Mesenchymal stem cell (in vitro differentiated cells and primary cell): ENCODE measurements at regions not wholly inside any gene's neighbourhood (a gene's known extent, or its start where the extent isn't known, plus 50 kb on each side); places are given as distances from the start of the nearest gene placed in this dataset.

ENCODE experiments used
- DNase-seq: peaks from one replicate; pipeline ENCODE4 v3.0.0-alpha.2; 2013
- H2AFZ ChIP-seq: one replicate; pipeline ENCODE4 v1.6.1; 2013; ENCODE audit warnings: low read depth, mild to moderate bottlenecking, control low read depth, inconsistent platforms, low read length, moderate library complexity
- H2AK5ac ChIP-seq: 2 replicates; pipeline ENCODE4 v1.6.1; 2013; ENCODE audit warnings: low read length, moderate library complexity, mild to moderate bottlenecking, inconsistent platforms; ENCODE audit not compliant: severe bottlenecking
- H2BK120ac ChIP-seq: one replicate; pipeline ENCODE4 v1.6.1; 2013; ENCODE audit warnings: low read depth, mild to moderate bottlenecking, inconsistent platforms, low read length, moderate library complexity
- H2BK12ac ChIP-seq, 2 experiments: one replicate each; pipeline ENCODE4 v1.6.1; 2013; ENCODE audit warnings: inconsistent platforms in 2 of 2, low read length in 2 of 2, mild to moderate bottlenecking in 2 of 2, moderate library complexity in 2 of 2, control low read depth in 1 of 2
- H2BK15ac ChIP-seq: one replicate; pipeline ENCODE4 v1.6.1; 2013; ENCODE audit warnings: mild to moderate bottlenecking, low read depth, inconsistent platforms; ENCODE audit not compliant: poor library complexity, severe bottlenecking
- H2BK5ac ChIP-seq: 2 replicates; pipeline ENCODE4 v1.6.1; 2013; ENCODE audit warnings: low read depth, mild to moderate bottlenecking, low read length, control low read depth, inconsistent platforms; ENCODE audit not compliant: poor library complexity, severe bottlenecking
- H3K14ac ChIP-seq, 2 experiments: one replicate each; pipeline ENCODE4 v1.6.1; 2013; ENCODE audit warnings: inconsistent platforms in 2 of 2, low read length in 2 of 2, control low read depth in 1 of 2, mild to moderate bottlenecking in 1 of 2, moderate library complexity in 1 of 2
- H3K18ac ChIP-seq, 2 experiments: one replicate each; pipeline ENCODE4 v1.6.1; 2013; ENCODE audit warnings: inconsistent platforms in 2 of 2, low read length in 2 of 2, control low read depth in 1 of 2, low read depth in 1 of 2, mild to moderate bottlenecking in 1 of 2
- H3K23ac ChIP-seq, 2 experiments: one replicate each; pipeline ENCODE4 v1.6.1; 2013; ENCODE audit warnings: inconsistent platforms in 2 of 2, low read length in 2 of 2, mild to moderate bottlenecking in 2 of 2, moderate library complexity in 2 of 2, control low read depth in 1 of 2
- H3K27ac ChIP-seq: 2 replicates; pipeline ENCODE4 v1.5.1; 2013; ENCODE audit warnings: mild to moderate bottlenecking, moderate library complexity, low read length, control low read depth, inconsistent platforms; ENCODE audit not compliant: poor library complexity, severe bottlenecking
- H3K27me3 ChIP-seq, 2 experiments: 2 replicates each; pipeline versions ENCODE4 v1.6.1 to v1.7.0; 2013; ENCODE audit warnings: low read length in 2 of 2, mild to moderate bottlenecking in 2 of 2, moderate library complexity in 2 of 2, control low read depth in 1 of 2, inconsistent platforms in 1 of 2; ENCODE audit not compliant: control insufficient read depth in 1 of 2, insufficient read depth in 1 of 2
- H3K36me3 ChIP-seq, 2 experiments: 2 replicates each; pipeline versions ENCODE4 v1.6.1 to v1.7.0; 2013; ENCODE audit warnings: low read length in 2 of 2, control low read depth in 1 of 2, inconsistent platforms in 1 of 2, low read depth in 1 of 2, mild to moderate bottlenecking in 1 of 2; ENCODE audit not compliant: insufficient read depth in 2 of 2, control insufficient read depth in 1 of 2
- H3K4ac ChIP-seq, 2 experiments: one replicate each; pipeline ENCODE4 v1.6.1; 2013; ENCODE audit warnings: inconsistent platforms in 2 of 2, low read length in 2 of 2, mild to moderate bottlenecking in 2 of 2, moderate library complexity in 2 of 2, control low read depth in 1 of 2, low read depth in 1 of 2
- H3K4me1 ChIP-seq: 2 replicates; pipeline ENCODE4 v1.6.1; 2013; ENCODE audit warnings: low read depth, low read length, control low read depth; ENCODE audit not compliant: control insufficient read depth, insufficient read depth
- H3K4me2 ChIP-seq: 2 replicates; pipeline ENCODE4 v1.6.1; 2013; ENCODE audit warnings: low read length, mild to moderate bottlenecking, inconsistent platforms; ENCODE audit not compliant: poor library complexity, severe bottlenecking
- H3K4me3 ChIP-seq, 2 experiments: 2 replicates each; pipeline versions ENCODE4 v1.5.1 to v1.7.0; 2013; ENCODE audit warnings: low read length in 2 of 2, mild to moderate bottlenecking in 2 of 2, control low read depth in 1 of 2, low read depth in 1 of 2; ENCODE audit not compliant: insufficient read depth in 1 of 2
- H3K79me1 ChIP-seq: replicated peaks from 2 replicates; pipeline ENCODE4 v1.6.1; 2013; ENCODE audit warnings: mild to moderate bottlenecking, control low read depth, low read length, inconsistent platforms; ENCODE audit not compliant: poor library complexity, severe bottlenecking
- H3K9ac ChIP-seq: 2 replicates; pipeline ENCODE4 v1.7.0; 2013; ENCODE audit warnings: mild to moderate bottlenecking, low read length, moderate library complexity
- H3K9me3 ChIP-seq: 2 replicates; pipeline ENCODE4 v1.7.0; 2013; ENCODE audit warnings: mild to moderate bottlenecking, low read length; ENCODE audit not compliant: control insufficient read depth
- H4K8ac ChIP-seq: one replicate; pipeline ENCODE4 v1.6.1; 2013; ENCODE audit warnings: inconsistent platforms, mild to moderate bottlenecking, low read length, moderate library complexity
- H4K91ac ChIP-seq: one replicate; pipeline ENCODE4 v1.6.1; 2013; ENCODE audit warnings: mild to moderate bottlenecking, low read length, inconsistent platforms
- WGBS: methylation state at CpG from one replicate; pipeline ENCODE4 v1.1.7; 2013; ENCODE audit warnings: mixed read lengths; 5-methylcytosine and 5-hydroxymethylcytosine counted together

GRCh38 chr13:65400702-65401101 is 1829.4 kb downstream of the PCDH9 start:
- no peak overlapping the region for H3K9ac ChIP-seq
- no peaks in the 10 kb centered on the region for H3K4me1 ChIP-seq
- H4K91ac ChIP-seq, result no peak overlapping the region
- H2BK15ac ChIP-seq, result no peak overlapping the region
- H3K23ac ChIP-seq, result no peak overlapping the region
- H2BK12ac ChIP-seq, result no peak overlapping the region
- H3K18ac ChIP-seq, result no peak overlapping the region
- no peak overlapping the region for H2AFZ ChIP-seq
- no peak overlapping the region for H3K27ac ChIP-seq
- H2BK5ac ChIP-seq, result no peak overlapping the region
- no CpG with 5 or more reads among the region's 2 CpGs for WGBS
- no peak overlapping the region for H4K8ac ChIP-seq
- H3K4ac ChIP-seq, result no peak overlapping the region
- H3K14ac ChIP-seq, result no peak overlapping the region
- no peaks in the 10 kb centered on the region for H3K27me3 ChIP-seq
- no peak overlapping the region for H2AK5ac ChIP-seq
- H3K4me2 ChIP-seq, result no peak overlapping the region
- no peaks in the 10 kb centered on the region for H3K9me3 ChIP-seq
- no peaks in the 10 kb centered on the region for H3K36me3 ChIP-seq
- no peak overlapping the region for H3K4me3 ChIP-seq
- no peak overlapping the region for H2BK120ac ChIP-seq
- DNase-seq, result no peak
- no peaks in the 10 kb centered on the region for H3K79me1 ChIP-seq

- WGBS, result 85% methylated on average over 6 of the region's 6 CpGs
- Histone ChIP-seq H3K4me1 (no peaks in the 10 kb centered on the region), H3K4me2 (no peak overlapping the region), H3K4ac (no peak overlapping the region), H2AFZ (no peak overlapping the region), H4K91ac (no peak overlapping the region), H2AK5ac (no peak overlapping the region), H2BK15ac (no peak overlapping the region), H3K79me1 (no peaks in the 10 kb centered on the region), H3K14ac (no peak overlapping the region), H2BK5ac (no peak overlapping the region), H3K23ac (no peak overlapping the region), H4K8ac (no peak overlapping the region), H3K9ac (no peak overlapping the region), H2BK12ac (no peak overlapping the region), H2BK120ac (no peak overlapping the region), H3K9me3 (peaks cover 22% of the 10 kb centered on the region), H3K27me3 (no peaks in the 10 kb centered on the region), H3K27ac (no peak overlapping the region), H3K4me3 (no peak overlapping the region), H3K18ac (no peak overlapping the region), H3K36me3 (no peaks in the 10 kb centered on the region)
- DNase-seq, result no peak
These were observed 1842.3 kb downstream of the PCDH9 start for GRCh38 chr13:65387743-65388347.

GRCh38 chr13:65378943-65379519 is 1851.1 kb downstream of the PCDH9 start:
- no peak overlapping the region for H2AFZ ChIP-seq
- no peak overlapping the region for H3K4me3 ChIP-seq
- no peak overlapping the region for H2BK120ac ChIP-seq
- no peak overlapping the region for H3K27ac ChIP-seq
- H2AK5ac ChIP-seq, result no peak overlapping the region
- H2BK12ac ChIP-seq, result no peak overlapping the region
- H3K9me3 ChIP-seq, result peaks cover 45% of the 10 kb centered on the region
- no peak overlapping the region for H3K9ac ChIP-seq
- H3K4me2 ChIP-seq, result no peak overlapping the region
- peak; percentile 42 for DNase-seq
- H3K4me1 ChIP-seq, result no peaks in the 10 kb centered on the region
- no peak overlapping the region for H4K8ac ChIP-seq
- no peaks in the 10 kb centered on the region for H3K79me1 ChIP-seq
- H3K14ac ChIP-seq, result no peak overlapping the region
- H4K91ac ChIP-seq, result no peak overlapping the region
- H2BK5ac ChIP-seq, result no peak overlapping the region
- no peak overlapping the region for H3K4ac ChIP-seq
- H2BK15ac ChIP-seq, result no peak overlapping the region
- WGBS, result 100% methylated on average over 1 of the region's 3 CpGs
- no peak overlapping the region for H3K18ac ChIP-seq
- H3K23ac ChIP-seq, result no peak overlapping the region
- H3K27me3 ChIP-seq, result no peaks in the 10 kb centered on the region
- H3K36me3 ChIP-seq, result no peaks in the 10 kb centered on the region

DNA sequence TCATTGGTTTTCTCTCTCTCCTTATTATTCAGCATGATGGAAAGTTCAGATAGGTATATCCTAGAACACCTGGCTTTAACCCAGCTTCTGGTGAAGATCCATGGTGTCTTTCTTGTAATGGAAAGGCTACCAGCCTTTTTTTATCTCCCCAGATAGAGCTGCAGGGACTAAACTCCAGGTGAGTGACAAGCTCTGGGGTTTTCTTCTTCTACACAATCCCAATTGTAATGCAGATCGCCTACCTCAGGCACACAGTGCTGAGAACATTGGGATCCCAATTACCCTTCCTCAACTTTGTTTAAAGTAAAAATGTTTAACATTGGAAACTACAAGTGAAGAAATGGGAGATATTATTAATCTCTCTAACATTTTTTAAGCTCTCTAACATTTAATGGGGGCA is 1851.7 kb downstream of the PCDH9 start:
- Histone ChIP-seq H3K14ac (no peak overlapping the region), H4K8ac (no peak overlapping the region), H2AFZ (no peak overlapping the region), H2BK120ac (no peak overlapping the region), H4K91ac (no peak overlapping the region), H2BK5ac (no peak overlapping the region), H3K36me3 (no peaks in the 10 kb centered on the region), H3K4me2 (no peak overlapping the region), H3K4me3 (no peak overlapping the region), H3K27me3 (no peaks in the 10 kb centered on the region), H3K4ac (no peak overlapping the region), H2BK15ac (no peak overlapping the region), H3K9ac (no peak overlapping the region), H3K79me1 (no peaks in the 10 kb centered on the region), H2AK5ac (no peak overlapping the region), H3K4me1 (no peaks in the 10 kb centered on the region), H3K9me3 (peaks cover 46% of the 10 kb centered on the region), H3K18ac (no peak overlapping the region), H3K27ac (no peak overlapping the region), H2BK12ac (no peak overlapping the region), H3K23ac (no peak overlapping the region)
- WGBS, result no CpG with 5 or more reads among the region's 1 CpG
- DNase-seq, result no peak
